ENCODE measurements at regions not wholly inside any gene's neighbourhood (a gene's known extent, or its start where the extent isn't known, plus 50 kb on each side); places are given as distances from the start of the nearest gene placed in this dataset.

DNA sequence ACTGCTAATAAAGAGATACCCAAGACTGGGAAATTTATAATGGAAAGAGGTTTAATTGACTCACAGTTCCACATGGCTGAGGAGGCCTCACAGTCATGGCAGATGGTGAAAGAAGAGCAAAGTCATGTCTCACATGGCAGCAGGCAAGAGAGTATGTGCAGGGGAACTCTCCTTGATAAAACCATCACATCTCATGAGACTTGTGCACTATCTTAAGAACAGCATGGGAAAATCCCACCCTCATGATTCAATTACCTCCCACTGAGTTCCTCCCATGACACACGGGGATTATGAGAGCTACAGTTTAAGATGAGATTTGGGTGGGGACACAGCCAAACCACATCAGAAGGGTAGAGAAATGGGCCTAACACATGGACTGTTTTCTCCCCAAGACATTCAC is 156.3 kb downstream of the CCDC71L start:
- TF ChIP-seq POLR2A (IDR thresholded peaks at IDR 0.05; ENCODE audit: borderline replicate concordance, extremely low read depth, insufficient read depth, insufficient read length): no peak
- no peak for TF ChIP-seq CEBPB (IDR thresholded peaks at IDR 0.05; ENCODE audit: low read depth)
- TF ChIP-seq POLR2AphosphoS5 (IDR thresholded peaks at IDR 0.05; ENCODE audit: low read depth, low read length): no peak
- TF ChIP-seq, protein P1, sequence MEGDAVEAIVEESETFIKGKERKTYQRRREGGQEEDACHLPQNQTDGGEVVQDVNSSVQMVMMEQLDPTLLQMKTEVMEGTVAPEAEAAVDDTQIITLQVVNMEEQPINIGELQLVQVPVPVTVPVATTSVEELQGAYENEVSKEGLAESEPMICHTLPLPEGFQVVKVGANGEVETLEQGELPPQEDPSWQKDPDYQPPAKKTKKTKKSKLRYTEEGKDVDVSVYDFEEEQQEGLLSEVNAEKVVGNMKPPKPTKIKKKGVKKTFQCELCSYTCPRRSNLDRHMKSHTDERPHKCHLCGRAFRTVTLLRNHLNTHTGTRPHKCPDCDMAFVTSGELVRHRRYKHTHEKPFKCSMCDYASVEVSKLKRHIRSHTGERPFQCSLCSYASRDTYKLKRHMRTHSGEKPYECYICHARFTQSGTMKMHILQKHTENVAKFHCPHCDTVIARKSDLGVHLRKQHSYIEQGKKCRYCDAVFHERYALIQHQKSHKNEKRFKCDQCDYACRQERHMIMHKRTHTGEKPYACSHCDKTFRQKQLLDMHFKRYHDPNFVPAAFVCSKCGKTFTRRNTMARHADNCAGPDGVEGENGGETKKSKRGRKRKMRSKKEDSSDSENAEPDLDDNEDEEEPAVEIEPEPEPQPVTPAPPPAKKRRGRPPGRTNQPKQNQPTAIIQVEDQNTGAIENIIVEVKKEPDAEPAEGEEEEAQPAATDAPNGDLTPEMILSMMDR (IDR thresholded peaks at IDR 0.05 in 2 of 3, conservative IDR thresholded peaks at IDR 0.05 in 1 of 3; ENCODE audit: borderline replicate concordance in 1 of 3, insufficient read depth in 1 of 3, low read depth in 2 of 3, low read length in 2 of 3): no peak
- no peak for TF ChIP-seq EZH2 (IDR thresholded peaks at IDR 0.05)
- no peak for TF ChIP-seq EZH2phosphoT487 (IDR thresholded peaks at IDR 0.05; ENCODE audit: borderline replicate concordance)
- TF ChIP-seq ZBTB33 (IDR thresholded peaks at IDR 0.05; ENCODE audit: extremely low read depth, insufficient replicate concordance, low read length): no peak
- no peak for TF ChIP-seq ZNF274 (IDR thresholded peaks at IDR 0.05; ENCODE audit: low read depth, low read length)

Measured in HCT116 (cell line).